Mesendoderm (in vitro differentiated cells): ENCODE measurements at regions not wholly inside any gene's neighbourhood (a gene's known extent, or its start where the extent isn't known, plus 50 kb on each side); places are given as distances from the start of the nearest gene placed in this dataset.

Source experiments
- DNase-seq: peaks from one replicate; pipeline ENCODE4 v3.0.0; 2013
- H2AK5ac ChIP-seq: 2 replicates; pipeline ENCODE4 v1.6.1; 2013; ENCODE audit warnings: low read length, inconsistent platforms
- H2BK120ac ChIP-seq: 2 replicates; pipeline ENCODE4 v1.6.1; 2013; ENCODE audit warnings: low read depth, mild to moderate bottlenecking, low read length, moderate library complexity, mixed read lengths
- H2BK15ac ChIP-seq: replicated peaks from 2 replicates; pipeline ENCODE4 v1.6.1; 2013; ENCODE audit warnings: low read depth, mild to moderate bottlenecking, moderate library complexity
- H2BK5ac ChIP-seq: 2 replicates; pipeline ENCODE4 v1.6.1; 2013; ENCODE audit warnings: low read length, inconsistent platforms
- H3K18ac ChIP-seq: 2 replicates; pipeline ENCODE4 v1.6.1; 2013; ENCODE audit warnings: mild to moderate bottlenecking, low read length, mixed read lengths
- H3K23ac ChIP-seq: one replicate; pipeline ENCODE4 v1.6.1; 2013; ENCODE audit warnings: low read length
- H3K27ac ChIP-seq: 2 replicates; pipeline ENCODE4 v1.5.1; 2013; ENCODE audit warnings: low read depth, mild to moderate bottlenecking, inconsistent platforms, low read length, moderate library complexity
- H3K27me3 ChIP-seq: 2 replicates; pipeline ENCODE4 v1.6.1; 2013; ENCODE audit warnings: low read length, control low read depth, mild to moderate bottlenecking, inconsistent platforms; ENCODE audit not compliant: insufficient read depth, poor library complexity
- H3K36me3 ChIP-seq: 2 replicates; pipeline ENCODE4 v1.6.1; 2013; ENCODE audit warnings: low read length, inconsistent platforms; ENCODE audit not compliant: control insufficient read depth, insufficient read depth
- H3K4ac ChIP-seq: one replicate; pipeline ENCODE4 v1.6.1; 2013; ENCODE audit warnings: low read depth, mild to moderate bottlenecking, low read length, moderate library complexity
- H3K4me1 ChIP-seq: 2 replicates; pipeline ENCODE4 v1.6.1; 2013; ENCODE audit warnings: low read depth, low read length, inconsistent platforms; ENCODE audit not compliant: control insufficient read depth
- H3K4me2 ChIP-seq: 2 replicates; pipeline ENCODE4 v1.6.1; 2013; ENCODE audit warnings: low read length
- H3K4me3 ChIP-seq: 2 replicates; pipeline ENCODE4 v1.5.1; 2013; ENCODE audit warnings: mild to moderate bottlenecking, low read length
- H3K56ac ChIP-seq: one replicate; pipeline ENCODE4 v1.6.1; 2013; ENCODE audit warnings: low read length
- H3K79me1 ChIP-seq: 2 replicates; pipeline ENCODE4 v1.6.1; 2013; ENCODE audit warnings: low read length, inconsistent platforms
- H3K79me2 ChIP-seq: 2 replicates; pipeline ENCODE4 v1.6.1; 2013; ENCODE audit warnings: mild to moderate bottlenecking, low read length; ENCODE audit not compliant: control insufficient read depth, insufficient read depth
- H3K9ac ChIP-seq: 2 replicates; pipeline ENCODE4 v1.6.1; 2013; ENCODE audit warnings: low read length, inconsistent platforms
- H4K5ac ChIP-seq: one replicate; pipeline ENCODE4 v1.6.1; 2013; ENCODE audit warnings: low read length
- H4K8ac ChIP-seq: one replicate; pipeline ENCODE4 v1.6.1; 2013; ENCODE audit warnings: low read depth, mild to moderate bottlenecking, control low read depth, low read length, moderate library complexity
- WGBS: extraction: QIAGEN DNeasy Blood & Tissue Kit; methylation state at CpG from one replicate; pipeline ENCODE4 v1.1.7; 2013; ENCODE audit warnings: low lambda C conversion rate, missing lambda C conversion rate; ENCODE audit not compliant: insufficient coverage; ENCODE audit errors: extremely low coverage; 5-methylcytosine and 5-hydroxymethylcytosine counted together

- no peak overlapping the region for H3K4me2 ChIP-seq
- no peak overlapping the region for H2BK120ac ChIP-seq
- H3K79me1 ChIP-seq, result no peaks in the 10 kb centered on the region
- no CpG with 5 or more reads among the region's 6 CpGs for WGBS
- H3K9ac ChIP-seq, result no peak overlapping the region
- H3K18ac ChIP-seq, result no peak overlapping the region
- no peak overlapping the region for H4K8ac ChIP-seq
- no peak overlapping the region for H3K4me3 ChIP-seq
- H4K5ac ChIP-seq, result no peak overlapping the region
- no peak overlapping the region for H3K23ac ChIP-seq
- no peak overlapping the region for H3K4ac ChIP-seq
- H3K27me3 ChIP-seq, result no peaks in the 10 kb centered on the region
- no peaks in the 10 kb centered on the region for H3K4me1 ChIP-seq
- H3K27ac ChIP-seq, result no peak overlapping the region
- H3K79me2 ChIP-seq, result no peaks in the 10 kb centered on the region
- DNase-seq, result no peak
- no peak overlapping the region for H3K56ac ChIP-seq
- H2AK5ac ChIP-seq, result no peak overlapping the region
- no peak overlapping the region for H2BK15ac ChIP-seq
- no peak overlapping the region for H2BK5ac ChIP-seq
- no peaks in the 10 kb centered on the region for H3K36me3 ChIP-seq
Observed at GRCh38 chr1:58392083-58392482, 154.4 kb downstream of the OMA1 start.

GRCh38 chr1:58391514-58391913 is 155.0 kb downstream of the OMA1 start:
- no peak for DNase-seq

GRCh38 chr1:58391056-58391455 is 155.5 kb downstream of the OMA1 start:
- Histone ChIP-seq H3K27me3 (no peaks in the 10 kb centered on the region), H2BK120ac (no peak overlapping the region), H3K4me2 (no peak overlapping the region), H3K4me1 (no peaks in the 10 kb centered on the region), H3K18ac (no peak overlapping the region), H3K4me3 (no peak overlapping the region), H4K8ac (no peak overlapping the region), H3K23ac (no peak overlapping the region), H3K79me1 (no peaks in the 10 kb centered on the region), H2AK5ac (no peak overlapping the region), H3K9ac (no peak overlapping the region), H3K4ac (no peak overlapping the region), H3K36me3 (no peaks in the 10 kb centered on the region), H3K79me2 (no peaks in the 10 kb centered on the region), H3K27ac (no peak overlapping the region), H3K56ac (no peak overlapping the region), H2BK5ac (no peak overlapping the region), H2BK15ac (no peak overlapping the region), H4K5ac (no peak overlapping the region)
- WGBS, result no CpG with 5 or more reads among the region's 5 CpGs
- no peak for DNase-seq

More at GRCh38 chr1:58391514-58391913, 155.0 kb downstream of the OMA1 start:
- Histone ChIP-seq H2BK5ac (no peak overlapping the region), H3K27ac (no peak overlapping the region), H2BK120ac (no peak overlapping the region), H3K27me3 (no peaks in the 10 kb centered on the region), H4K5ac (no peak overlapping the region), H3K23ac (no peak overlapping the region), H2AK5ac (no peak overlapping the region), H3K56ac (no peak overlapping the region), H3K18ac (no peak overlapping the region), H2BK15ac (no peak overlapping the region), H4K8ac (no peak overlapping the region), H3K4me3 (no peak overlapping the region), H3K4me1 (no peaks in the 10 kb centered on the region), H3K79me2 (no peaks in the 10 kb centered on the region), H3K36me3 (no peaks in the 10 kb centered on the region), H3K4me2 (no peak overlapping the region), H3K79me1 (no peaks in the 10 kb centered on the region), H3K4ac (no peak overlapping the region), H3K9ac (no peak overlapping the region)
- no CpG with 5 or more reads among the region's 3 CpGs for WGBS

GRCh38 chr1:58390091-58390490 is 156.4 kb downstream of the OMA1 start:
- WGBS, result no CpG with 5 or more reads among the region's 1 CpG
- no peak overlapping the region for H4K8ac ChIP-seq
- no peaks in the 10 kb centered on the region for H3K36me3 ChIP-seq
- H3K4me3 ChIP-seq, result no peak overlapping the region
- no peaks in the 10 kb centered on the region for H3K79me2 ChIP-seq
- H3K27ac ChIP-seq, result no peak overlapping the region
- H4K5ac ChIP-seq, result no peak overlapping the region
- no peak overlapping the region for H2BK5ac ChIP-seq
- no peak overlapping the region for H3K56ac ChIP-seq
- no peaks in the 10 kb centered on the region for H3K27me3 ChIP-seq
- H3K4ac ChIP-seq, result no peak overlapping the region
- H3K4me1 ChIP-seq, result no peaks in the 10 kb centered on the region
- H3K79me1 ChIP-seq, result no peaks in the 10 kb centered on the region
- H2AK5ac ChIP-seq, result no peak overlapping the region
- H2BK15ac ChIP-seq, result no peak overlapping the region
- DNase-seq, result no peak
- no peak overlapping the region for H2BK120ac ChIP-seq
- H3K9ac ChIP-seq, result no peak overlapping the region
- no peak overlapping the region for H3K4me2 ChIP-seq
- no peak overlapping the region for H3K23ac ChIP-seq
- H3K18ac ChIP-seq, result no peak overlapping the region

GRCh38 chr1:58380345-58380744 is 166.2 kb downstream of the OMA1 start:
- H3K4me3 ChIP-seq, result no peak overlapping the region
- no peaks in the 10 kb centered on the region for H3K36me3 ChIP-seq
- H3K79me2 ChIP-seq, result no peaks in the 10 kb centered on the region
- H3K4me1 ChIP-seq, result no peaks in the 10 kb centered on the region
- H4K5ac ChIP-seq, result no peak overlapping the region
- peaks cover 2% of the 10 kb centered on the region for H3K27me3 ChIP-seq
- H3K79me1 ChIP-seq, result no peaks in the 10 kb centered on the region
- H3K23ac ChIP-seq, result no peak overlapping the region
- WGBS, result no CpG with 5 or more reads among the region's 2 CpGs
- H2BK5ac ChIP-seq, result no peak overlapping the region
- H3K4me2 ChIP-seq, result no peak overlapping the region
- no peak overlapping the region for H3K56ac ChIP-seq
- no peak overlapping the region for H2AK5ac ChIP-seq
- no peak overlapping the region for H3K27ac ChIP-seq
- no peak overlapping the region for H3K18ac ChIP-seq
- H4K8ac ChIP-seq, result no peak overlapping the region
- H3K4ac ChIP-seq, result no peak overlapping the region
- DNase-seq, result no peak
- no peak overlapping the region for H2BK15ac ChIP-seq
- H3K9ac ChIP-seq, result no peak overlapping the region
- no peak overlapping the region for H2BK120ac ChIP-seq

GRCh38 chr1:58367217-58367616 is 179.3 kb downstream of the OMA1 start:
- no peaks in the 10 kb centered on the region for H3K79me2 ChIP-seq
- H2AK5ac ChIP-seq, result no peak overlapping the region
- no peak overlapping the region for H3K4me2 ChIP-seq
- H4K8ac ChIP-seq, result no peak overlapping the region
- DNase-seq, result no peak
- no peak overlapping the region for H2BK5ac ChIP-seq
- peaks cover 2% of the 10 kb centered on the region for H3K4me1 ChIP-seq
- H3K56ac ChIP-seq, result no peak overlapping the region
- H3K27me3 ChIP-seq, result no peaks in the 10 kb centered on the region
- no peak overlapping the region for H3K23ac ChIP-seq
- H3K4ac ChIP-seq, result no peak overlapping the region
- no peak overlapping the region for H3K9ac ChIP-seq
- no peak overlapping the region for H3K27ac ChIP-seq
- H3K18ac ChIP-seq, result no peak overlapping the region
- no peak overlapping the region for H3K4me3 ChIP-seq
- no peaks in the 10 kb centered on the region for H3K79me1 ChIP-seq
- no peaks in the 10 kb centered on the region for H3K36me3 ChIP-seq
- no peak overlapping the region for H4K5ac ChIP-seq
- no peak overlapping the region for H2BK120ac ChIP-seq
- H2BK15ac ChIP-seq, result no peak overlapping the region
